Sigmoid colon (tissue), 6 donors: ENCODE measurements at regions not wholly inside any gene's neighbourhood (a gene's known extent, or its start where the extent isn't known, plus 50 kb on each side); places are given as distances from the start of the nearest gene placed in this dataset.

ENCODE experiments used
- DNase-seq: peaks from one replicate; pipeline ENCODE4 v3.0.0-alpha.2; 2019
- H3K27ac ChIP-seq, 4 donors: fragments of 200-600 bp; sonication (generic); one replicate each; pipeline ENCODE4 v1.5.1; 2016 to 2019; ENCODE audit warnings: mild to moderate bottlenecking in 1 of 4
- H3K27me3 ChIP-seq, 3 donors: fragments of 200-600 bp; sonication (generic); one replicate each; pipeline ENCODE4 v1.5.1; 2019; ENCODE audit warnings: mild to moderate bottlenecking in 1 of 3
- H3K36me3 ChIP-seq, 4 donors: fragments of 200-600 bp; sonication (generic); one replicate each; pipeline ENCODE4 v1.5.1; 2016 to 2019
- H3K4me1 ChIP-seq, 4 donors: fragments of 200-600 bp; sonication (generic); one replicate each; pipeline ENCODE4 v1.5.1; 2017 to 2019
- H3K4me3 ChIP-seq, 4 donors: fragments of 200-600 bp; sonication (generic); one replicate each; pipeline ENCODE4 v1.5.1; 2017 to 2019; ENCODE audit warnings: mild to moderate bottlenecking in 2 of 4, moderate library complexity in 1 of 4
- H3K9me3 ChIP-seq, 4 donors: fragments of 200-600 bp in 3 of 4; sonication (generic) in 3 of 4; one replicate each; pipeline versions ENCODE4 v1.5.1 to v1.6.1; 2013 to 2019
- EP300 ChIP-seq, 4 donors: sonication (generic); formaldehyde crosslinking; IDR thresholded peaks; one replicate each; pipeline ENCODE4 v1.6.1; 2017; ENCODE audit warnings: antibody characterized with exemption in 4 of 4
- POLR2A ChIP-seq, 2 donors: fragments of 450-650 bp; IDR thresholded peaks; one replicate each; pipeline ENCODE4 v1.6.1; 2016; ENCODE audit warnings: antibody characterized with exemption in 2 of 2, mild to moderate bottlenecking in 2 of 2, moderate library complexity in 2 of 2
- POLR2AphosphoS5 ChIP-seq, 4 donors: sonication (generic); formaldehyde crosslinking; IDR thresholded peaks; one replicate each; pipeline ENCODE4 v1.6.1; 2017; ENCODE audit warnings: antibody characterized with exemption in 4 of 4
- WGBS, 2 donors: extraction: QIAGEN DNeasy Blood & Tissue Kit; methylation state at CpG; one replicate each; pipeline ENCODE4 v1.1.7; 2013; 5-methylcytosine and 5-hydroxymethylcytosine counted together
- intact Hi-C: fragments of 100-400 bp; cut with DNase I; formaldehyde crosslinking; loops from one replicate; pipeline ENCODE4 v1.15.1; 2023
- TF ChIP-seq, protein P1 (sequence below), 4 experiments: fragments of 450-650 bp in 3 of 4; fragments of 200-600 bp in 1 of 4; IDR thresholded peaks; one replicate each; pipeline ENCODE4 v1.5.1; 2016 to 2019; ENCODE audit warnings: antibody characterized with exemption in 4 of 4, mild to moderate bottlenecking in 3 of 4, moderate library complexity in 2 of 4
- donor health status: healthy with polysubstance abuse.
- donor health status: healthy.

DNA sequence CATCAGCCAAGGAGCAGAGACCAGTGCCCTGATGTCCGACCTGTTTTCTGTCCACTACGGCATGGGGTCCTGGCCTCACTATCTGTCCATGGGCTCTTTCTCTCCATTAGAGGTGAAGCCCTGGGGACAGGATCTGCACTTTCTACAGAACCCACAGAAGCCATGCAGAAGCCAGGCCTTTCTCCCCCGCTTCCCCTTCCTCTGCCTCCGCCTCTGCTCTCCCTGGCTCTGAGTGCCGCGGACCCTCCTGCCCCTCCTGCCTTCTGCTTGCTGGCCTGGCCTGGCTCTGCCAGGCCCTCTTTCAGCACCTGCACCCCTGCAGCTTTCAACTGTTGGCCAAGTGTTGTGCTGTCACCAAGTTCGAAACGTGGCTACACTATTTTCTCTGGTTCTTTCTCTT, 439.8 kb upstream of the ZMIZ1 start:
- no peaks in the 10 kb centered on the region for H3K36me3 ChIP-seq
- peaks cover 0 to 7% (median 6%) of the 10 kb centered on the region in 4 donors for H3K4me1 ChIP-seq
- WGBS, 2 donors = 73 to 85% methylated on average over 8 of the region's 8 CpGs
- no peak overlapping the region for H3K27ac ChIP-seq
- TF ChIP-seq EP300 (IDR thresholded peaks at IDR 0.05) (no peak), POLR2AphosphoS5 (IDR thresholded peaks at IDR 0.05) (no peak), POLR2A (IDR thresholded peaks at IDR 0.05) (no peak)
- TF ChIP-seq, protein P1, sequence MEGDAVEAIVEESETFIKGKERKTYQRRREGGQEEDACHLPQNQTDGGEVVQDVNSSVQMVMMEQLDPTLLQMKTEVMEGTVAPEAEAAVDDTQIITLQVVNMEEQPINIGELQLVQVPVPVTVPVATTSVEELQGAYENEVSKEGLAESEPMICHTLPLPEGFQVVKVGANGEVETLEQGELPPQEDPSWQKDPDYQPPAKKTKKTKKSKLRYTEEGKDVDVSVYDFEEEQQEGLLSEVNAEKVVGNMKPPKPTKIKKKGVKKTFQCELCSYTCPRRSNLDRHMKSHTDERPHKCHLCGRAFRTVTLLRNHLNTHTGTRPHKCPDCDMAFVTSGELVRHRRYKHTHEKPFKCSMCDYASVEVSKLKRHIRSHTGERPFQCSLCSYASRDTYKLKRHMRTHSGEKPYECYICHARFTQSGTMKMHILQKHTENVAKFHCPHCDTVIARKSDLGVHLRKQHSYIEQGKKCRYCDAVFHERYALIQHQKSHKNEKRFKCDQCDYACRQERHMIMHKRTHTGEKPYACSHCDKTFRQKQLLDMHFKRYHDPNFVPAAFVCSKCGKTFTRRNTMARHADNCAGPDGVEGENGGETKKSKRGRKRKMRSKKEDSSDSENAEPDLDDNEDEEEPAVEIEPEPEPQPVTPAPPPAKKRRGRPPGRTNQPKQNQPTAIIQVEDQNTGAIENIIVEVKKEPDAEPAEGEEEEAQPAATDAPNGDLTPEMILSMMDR (IDR thresholded peaks at IDR 0.05) = no peak
- H3K4me3 ChIP-seq = no peak overlapping the region
- DNase-seq = no peak
- no peaks in the 10 kb centered on the region for H3K9me3 ChIP-seq
- intact Hi-C loops = no loop called here
- H3K27me3 ChIP-seq = no peaks in the 10 kb centered on the region

DNA sequence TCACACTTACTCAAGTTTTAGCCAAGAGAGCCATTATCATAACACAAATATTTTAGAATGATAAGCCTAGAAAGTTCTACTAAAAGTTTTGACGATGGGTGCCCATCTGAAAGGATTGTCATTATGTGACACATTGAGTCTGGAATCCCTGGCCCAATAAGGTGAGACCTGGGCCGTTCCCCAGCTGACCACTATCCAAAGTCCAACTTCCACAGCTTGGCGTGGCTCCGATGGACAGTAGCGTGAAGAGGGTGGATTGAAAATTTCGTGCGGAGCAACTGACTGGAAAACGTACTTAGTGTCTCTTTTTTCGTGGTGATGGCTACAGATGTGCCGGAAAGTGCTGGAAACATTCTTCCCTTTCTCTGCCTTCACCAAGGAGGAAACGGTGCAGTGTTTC, 439.0 kb upstream of the ZMIZ1 start:
- Histone ChIP-seq H3K36me3 (no peaks in the 10 kb centered on the region), H3K9me3 (no peaks in the 10 kb centered on the region), H3K4me3 (no peak overlapping the region), H3K27ac (no peak overlapping the region), H3K27me3 (no peaks in the 10 kb centered on the region), H3K4me1 (peaks cover 0 to 5% (median 2%) of the 10 kb centered on the region in 4 donors)
- intact Hi-C loops = no loop called here
- no peak for DNase-seq
- no peak for TF ChIP-seq EP300 (IDR thresholded peaks at IDR 0.05)
- TF ChIP-seq, protein P1 (IDR thresholded peaks at IDR 0.05) = no peak
- no peak for TF ChIP-seq POLR2AphosphoS5 (IDR thresholded peaks at IDR 0.05)
- TF ChIP-seq POLR2A (IDR thresholded peaks at IDR 0.05) = no peak
- 73 to 84% methylated on average over 11 of the region's 11 CpGs for WGBS, 2 donors

DNA sequence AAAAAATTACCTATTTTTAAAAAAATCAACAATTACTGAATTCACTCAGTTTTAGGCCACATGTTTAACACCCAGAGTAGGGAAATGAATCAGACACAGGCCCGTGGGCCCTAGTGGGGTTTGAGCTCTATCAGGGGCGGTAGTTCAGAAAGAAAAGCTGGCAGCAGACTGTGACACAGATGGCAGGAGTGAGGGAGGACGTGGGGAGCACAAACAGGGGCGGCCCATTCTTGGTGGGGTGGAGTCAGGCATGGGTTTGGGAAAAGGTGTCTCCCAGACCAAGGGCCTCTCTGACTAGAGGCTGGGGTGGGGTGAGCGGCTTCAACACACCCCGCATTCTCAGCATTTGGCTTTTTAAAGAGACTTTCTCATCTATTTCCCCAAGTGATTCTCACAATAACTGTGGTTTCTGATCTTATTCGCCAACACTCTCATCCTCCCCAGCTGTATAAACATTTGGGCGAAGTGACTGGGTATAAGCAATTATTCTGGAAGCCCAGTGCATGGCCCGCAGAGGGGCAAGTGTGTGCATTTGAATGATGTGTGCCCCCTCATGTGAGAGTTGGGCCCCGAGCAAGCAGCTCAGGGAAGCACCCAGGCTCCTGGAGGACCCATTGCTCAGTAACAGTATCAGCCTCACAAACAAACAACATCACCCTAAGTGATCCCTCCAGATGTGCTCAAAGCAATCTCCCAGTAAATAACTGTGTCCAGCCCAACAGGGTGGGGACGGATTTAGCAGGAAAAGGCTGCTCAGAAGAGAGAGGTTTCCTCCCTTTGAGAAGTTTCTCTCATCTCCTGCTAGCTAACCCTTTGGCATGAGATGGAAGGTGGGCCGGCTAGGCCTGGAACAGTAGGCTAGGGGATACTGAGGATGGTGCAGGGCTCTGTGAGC, 437.6 kb upstream of the ZMIZ1 start:
- intact Hi-C loops = no loop called here
- Histone ChIP-seq H3K9me3 (no peaks in the 10 kb centered on the region), H3K4me3 (no peak overlapping the region), H3K4me1 (peaks cover 0 to 11% (median 4%) of the 10 kb centered on the region in 4 donors), H3K27me3 (no peaks in the 10 kb centered on the region), H3K27ac (peak overlapping the region in 1 of 4 donors; percentile 44), H3K36me3 (no peaks in the 10 kb centered on the region)
- WGBS, 2 donors = 72 to 83% methylated on average over 12 of the region's 12 CpGs
- TF ChIP-seq POLR2A (IDR thresholded peaks at IDR 0.05) = no peak
- TF ChIP-seq POLR2AphosphoS5 (IDR thresholded peaks at IDR 0.05) = no peak
- no peak for TF ChIP-seq EP300 (IDR thresholded peaks at IDR 0.05)
- TF ChIP-seq, protein P1 (IDR thresholded peaks at IDR 0.05) = no peak
- no peak for DNase-seq

DNA sequence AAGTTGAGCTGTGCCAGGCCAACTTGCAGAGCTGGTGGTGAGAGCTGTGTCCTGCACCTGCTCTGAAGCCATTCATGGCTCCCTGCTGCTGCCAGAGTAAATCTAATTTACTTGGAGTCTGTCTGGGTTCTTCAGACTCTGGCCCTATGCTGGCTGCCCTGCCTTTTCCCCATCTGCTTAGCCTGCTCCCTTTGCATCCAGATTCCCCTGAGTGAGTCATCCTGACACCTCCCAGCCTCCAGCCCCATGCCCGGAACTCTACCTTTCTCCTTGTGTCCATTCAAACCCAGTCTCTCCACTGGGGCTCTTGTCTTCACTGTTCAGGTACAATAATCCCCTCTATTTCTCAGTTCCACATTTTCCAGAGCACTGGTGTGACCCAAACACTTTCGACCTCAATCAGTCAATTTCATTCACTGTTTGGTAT, 434.4 kb upstream of the ZMIZ1 start:
- Histone ChIP-seq H3K9me3 (no peaks in the 10 kb centered on the region), H3K4me3 (no peak overlapping the region), H3K36me3 (no peaks in the 10 kb centered on the region), H3K27ac (no peak overlapping the region), H3K4me1 (peaks cover 0 to 11% (median 4%) of the 10 kb centered on the region in 4 donors), H3K27me3 (no peaks in the 10 kb centered on the region)
- no peak for TF ChIP-seq POLR2A (IDR thresholded peaks at IDR 0.05)
- TF ChIP-seq, protein P1 (IDR thresholded peaks at IDR 0.05) = no peak
- TF ChIP-seq EP300 (IDR thresholded peaks at IDR 0.05) = no peak
- TF ChIP-seq POLR2AphosphoS5 (IDR thresholded peaks at IDR 0.05) = no peak
- no peak for DNase-seq
- 70 to 74% methylated on average over 2 of the region's 2 CpGs for WGBS, 2 donors
- intact Hi-C loops = no loop called here
